GM12892 (cell line): ENCODE measurements at regions not wholly inside any gene's neighbourhood (a gene's known extent, or its start where the extent isn't known, plus 50 kb on each side); places are given as distances from the start of the nearest gene placed in this dataset.

Experiments
- POLR2A ChIP-seq: IDR thresholded peaks from 2 replicates; pipeline ENCODE4 v1.6.1; 2011; ENCODE audit warnings: low read depth, low read length, control low read depth
- POLR2AphosphoS5 ChIP-seq: IDR thresholded peaks from 2 replicates; pipeline ENCODE4 v1.6.1; 2011; ENCODE audit warnings: low read depth, low read length, control low read depth
- TAF1 ChIP-seq: IDR thresholded peaks from 2 replicates; pipeline ENCODE4 v1.6.1; 2011; ENCODE audit warnings: low read depth, mild to moderate bottlenecking, control low read depth, low read length, borderline replicate concordance

GRCh38 chr6:169854083-169854725, 102.8 kb downstream of the ERMARD start:
- TF ChIP-seq TAF1 (no peak), POLR2A (no peak), POLR2AphosphoS5 (no peak)
